MCF 10A (cell line): ENCODE measurements at regions not wholly inside any gene's neighbourhood (a gene's known extent, or its start where the extent isn't known, plus 50 kb on each side); places are given as distances from the start of the nearest gene placed in this dataset.
"Not testable (repeated sequence)": the region's sequence is repeated elsewhere in the genome, so short reads cannot be mapped to it uniquely, and the experiment has no call there.

Source experiments
- BruUV-seq: library from RNA; stranded (reverse); fragments of 400-500 nt; replicated peaks from 2 replicates; lab custom pipeline; 2021; lab: Mats Ljungman, UMichigan
- CTCF ChIA-PET: fragments of 300-600 bp; sonication (Branson Sonifier 250); formaldehyde crosslinking; extraction: SDS; loops from one replicate; lab custom pipeline; 2021; ENCODE audit warnings: antibody characterized with exemption, inconsistent platforms; lab: Yijun Ruan, JAX
- POLR2A ChIA-PET: fragments of 300-600, 350-650 bp; sonication (Branson Sonifier 250); formaldehyde crosslinking; extraction: SDS; loops from one replicate; lab custom pipeline; 2020; ENCODE audit warnings: antibody characterized with exemption, inconsistent platforms; lab: Yijun Ruan, JAX
- DNase-seq: peaks from one replicate; pipeline ENCODE4 v3.0.0-alpha.2; 2018; ENCODE audit not compliant: unreplicated experiment
- H3K27ac Mint-ChIP-seq: one replicate; pipeline ENCODE4 v1.8.0; 2022; ENCODE audit warnings: mild to moderate bottlenecking, low read depth, mixed read lengths; ENCODE audit not compliant: unreplicated experiment
- H3K27me3 Mint-ChIP-seq: one replicate; pipeline ENCODE4 v1.8.0; 2022; ENCODE audit warnings: mixed read lengths; ENCODE audit not compliant: insufficient read depth, unreplicated experiment
- H3K36me3 Mint-ChIP-seq: one replicate; pipeline ENCODE4 v1.8.0; 2022; ENCODE audit warnings: mild to moderate bottlenecking, moderate library complexity, mixed read lengths; ENCODE audit not compliant: insufficient read depth, unreplicated experiment
- H3K4me1 Mint-ChIP-seq: one replicate; pipeline ENCODE4 v1.8.0; 2022; ENCODE audit warnings: mixed read lengths; ENCODE audit not compliant: insufficient read depth, unreplicated experiment
- H3K4me3 Mint-ChIP-seq: one replicate; pipeline ENCODE4 v1.8.0; 2022; ENCODE audit warnings: mild to moderate bottlenecking, moderate library complexity, mixed read lengths; ENCODE audit not compliant: unreplicated experiment
- H3K9me3 Mint-ChIP-seq: one replicate; pipeline ENCODE4 v1.8.0; 2022; ENCODE audit warnings: mixed read lengths; ENCODE audit not compliant: unreplicated experiment
- CTCF ChIP-seq: fragments of 200-600 bp; IDR thresholded peaks from one replicate; pipeline ENCODE4 v1.8.0; 2022; ENCODE audit warnings: antibody characterized with exemption, mild to moderate bottlenecking; ENCODE audit not compliant: unreplicated experiment
- intact Hi-C: fragments of 100-400 bp; cut with micrococcal nuclease; formaldehyde crosslinking; loops from 2 replicates; pipeline ENCODE4 v1.14.1; 2022

DNA sequence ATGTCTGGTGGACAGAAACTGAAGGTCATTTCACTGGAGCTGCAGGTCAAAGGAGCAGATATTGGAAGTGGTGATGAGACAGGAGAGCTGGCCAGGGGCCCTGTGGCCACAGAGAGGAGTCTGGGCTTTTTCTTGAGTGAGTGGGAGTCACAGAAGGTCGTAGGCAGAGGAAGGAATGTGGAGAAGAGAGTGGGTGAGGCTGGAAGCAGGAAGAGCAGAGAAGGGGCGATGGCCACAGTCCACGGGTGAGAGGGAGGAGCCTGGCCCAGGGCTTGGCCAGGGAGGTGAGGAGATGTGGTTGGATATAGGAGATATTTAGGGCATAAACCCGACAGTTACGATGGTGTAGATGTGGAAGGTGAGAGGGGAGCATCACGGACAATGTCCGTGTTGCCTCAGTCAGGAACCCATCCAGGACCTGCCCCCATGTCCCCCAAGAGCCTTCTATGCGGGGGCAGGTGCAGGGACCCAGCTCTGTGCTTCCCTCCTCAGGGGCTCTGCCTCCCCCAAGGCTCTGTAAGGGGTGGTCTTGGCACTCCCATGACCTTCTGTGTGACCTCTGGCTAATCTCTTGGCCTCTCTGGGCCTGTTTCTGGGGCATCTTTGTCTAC, 150.5 kb upstream of the PTPN1 start:
- peaks cover 15% of the 10 kb centered on the region for H3K4me1 Mint-ChIP-seq
- no TSS peak for BruUV-seq
- no peak for DNase-seq
- TF ChIP-seq CTCF = no peak
- H3K4me3 Mint-ChIP-seq = no peak overlapping the region
- H3K27me3 Mint-ChIP-seq = no peaks in the 10 kb centered on the region
- intact Hi-C loops = no loop called here
- H3K9me3 Mint-ChIP-seq = no peaks in the 10 kb centered on the region
- ChIA-PET POLR2A (no interaction called here), CTCF (interaction anchor here (0.6 kb wide), 1 partner anchor 76 kb away, joined by 3 read pairs; no protein-coding TSS in a partner anchor)
- H3K27ac Mint-ChIP-seq = no peak overlapping the region
- H3K36me3 Mint-ChIP-seq = no peaks in the 10 kb centered on the region

DNA sequence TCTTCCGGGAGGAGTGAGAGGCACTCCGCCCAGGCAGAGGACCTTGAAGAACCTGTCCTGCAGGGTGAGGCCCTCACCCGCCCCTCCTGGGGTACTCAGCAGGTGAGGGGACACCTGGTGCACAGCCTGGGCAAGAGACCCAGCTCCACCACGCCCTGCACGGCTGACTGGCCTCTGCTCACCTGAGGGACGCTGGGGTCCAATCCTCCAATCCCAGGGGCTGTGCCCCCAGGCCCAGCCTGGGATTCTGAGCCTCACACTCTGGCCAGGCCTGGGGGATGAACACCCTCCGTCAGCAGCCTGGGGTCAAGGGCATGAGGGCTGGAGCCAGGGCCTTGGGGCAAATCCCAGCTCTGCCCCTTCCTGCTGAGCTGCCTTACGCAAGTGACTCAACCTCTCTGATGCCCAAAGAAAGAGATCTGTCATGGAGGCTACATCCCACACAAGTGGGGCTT, 149.9 kb upstream of the PTPN1 start:
- intact Hi-C loops = no loop called here
- H3K36me3 Mint-ChIP-seq = no peaks in the 10 kb centered on the region
- DNase-seq = no peak
- H3K4me1 Mint-ChIP-seq = peaks cover 10% of the 10 kb centered on the region
- CTCF ChIA-PET = interaction anchor here (0.6 kb wide), 1 partner anchor 75 kb away, joined by 3 read pairs; no protein-coding TSS in a partner anchor
- BruUV-seq = no TSS peak
- no peaks in the 10 kb centered on the region for H3K27me3 Mint-ChIP-seq
- H3K9me3 Mint-ChIP-seq = no peaks in the 10 kb centered on the region
- no peak for TF ChIP-seq CTCF
- H3K4me3 Mint-ChIP-seq = no peak overlapping the region
- no peak overlapping the region for H3K27ac Mint-ChIP-seq
- POLR2A ChIA-PET = no interaction called here

DNA sequence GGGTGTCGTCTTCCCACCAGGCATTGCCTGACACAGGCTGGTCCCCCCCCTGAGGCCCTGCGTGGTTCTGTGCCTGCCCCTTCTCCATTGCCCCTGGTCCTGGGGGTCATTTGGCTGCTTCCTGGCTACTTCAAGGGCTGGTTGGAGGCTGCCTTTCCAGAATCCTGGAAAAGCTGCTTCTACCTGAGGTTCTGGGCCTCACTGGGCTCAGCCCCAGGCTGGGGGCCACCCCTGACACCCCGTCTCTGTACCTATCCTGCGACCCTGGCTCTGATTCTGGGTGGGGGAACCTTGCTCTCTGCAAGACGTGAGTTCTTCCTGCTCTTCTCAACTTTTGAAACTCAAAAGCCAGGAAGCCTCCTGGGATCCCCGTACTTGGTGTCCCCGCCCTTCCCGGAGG, 149.3 kb upstream of the PTPN1 start:
- H3K36me3 Mint-ChIP-seq = no peaks in the 10 kb centered on the region
- no peaks in the 10 kb centered on the region for H3K9me3 Mint-ChIP-seq
- H3K27me3 Mint-ChIP-seq = no peaks in the 10 kb centered on the region
- ChIA-PET POLR2A (interaction anchor here (0.6 to 1.1 kb wide), 2 partner anchors 27 to 173 kb away, joined by 3 to 6 read pairs; no protein-coding TSS in a partner anchor), CTCF (no interaction called here)
- no peak for TF ChIP-seq CTCF
- H3K4me1 Mint-ChIP-seq = peaks cover 7% of the 10 kb centered on the region
- intact Hi-C loops = no loop called here
- H3K4me3 Mint-ChIP-seq = no peak overlapping the region
- H3K27ac Mint-ChIP-seq = no peak overlapping the region
- BruUV-seq = no TSS peak
- no peak for DNase-seq

DNA sequence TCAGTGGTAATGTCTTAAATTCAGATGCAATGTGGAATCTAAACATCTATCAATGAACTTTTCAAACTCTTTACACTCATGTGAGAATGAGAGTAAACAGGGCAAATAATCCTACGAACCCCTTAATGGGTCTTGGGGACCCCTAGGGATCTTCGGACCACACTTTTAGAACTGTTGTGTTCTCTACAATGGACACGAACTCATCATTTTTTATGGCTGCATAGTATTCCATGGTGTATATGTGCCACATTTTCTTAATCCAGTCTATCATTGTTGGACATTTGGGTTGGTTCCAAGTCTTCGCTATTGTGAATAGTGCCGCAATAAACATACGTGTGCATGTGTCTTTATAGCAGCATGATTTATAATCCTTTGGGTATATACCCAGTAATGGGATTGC, 148.0 kb upstream of the PTPN1 start:
- H3K36me3 Mint-ChIP-seq, H3K27me3 Mint-ChIP-seq, H3K4me3 Mint-ChIP-seq, intact Hi-C loops, H3K9me3 Mint-ChIP-seq, H3K27ac Mint-ChIP-seq, H3K4me1 Mint-ChIP-seq, DNase-seq, BruUV-seq, CTCF ChIA-PET: not testable (repeated sequence)
- POLR2A ChIA-PET = interaction anchor here (1.1 kb wide), 1 partner anchor 28 kb away, joined by 6 read pairs; no protein-coding TSS in a partner anchor
